ENCODE measurements at regions not wholly inside any gene's neighbourhood (a gene's known extent, or its start where the extent isn't known, plus 50 kb on each side); places are given as distances from the start of the nearest gene placed in this dataset.

GRCh38 chr14:94893411-94894160 is 123.7 kb upstream of the GSC start:
- no peak for TF ChIP-seq CTCF (conservative IDR thresholded peaks at IDR 0.05; ENCODE audit: low read depth in 2 of 2)
- no peak for TF ChIP-seq EZH2 (IDR thresholded peaks at IDR 0.05; ENCODE audit: low read depth, unreplicated experiment)
- TF ChIP-seq POLR2AphosphoS5 (IDR thresholded peaks at IDR 0.05; ENCODE audit: low read depth), result no peak
- no peak for TF ChIP-seq REST (IDR thresholded peaks at IDR 0.05; ENCODE audit: unreplicated experiment)
- TF ChIP-seq EZH2phosphoT487 (IDR thresholded peaks at IDR 0.05; ENCODE audit: unreplicated experiment), result no peak
- TF ChIP-seq ZNF331 (CRISPR knock-in tag; IDR thresholded peaks at IDR 0.05; ENCODE audit: low read depth), result no peak
- TF ChIP-seq JUNB (IDR thresholded peaks at IDR 0.05; ENCODE audit: unreplicated experiment), result no peak
- TF ChIP-seq CREB1 (CRISPR knock-in tag; IDR thresholded peaks at IDR 0.05; ENCODE audit: low read depth), result no peak
- TF ChIP-seq ZNF114 (CRISPR knock-in tag; IDR thresholded peaks at IDR 0.05), result no peak
- no peak for TF ChIP-seq ETS1 (IDR thresholded peaks at IDR 0.05)
